Tibial nerve (tissue), 4 donors: ENCODE measurements at regions not wholly inside any gene's neighbourhood (a gene's known extent, or its start where the extent isn't known, plus 50 kb on each side); places are given as distances from the start of the nearest gene placed in this dataset.

Source experiments
- DNase-seq, 2 donors: peaks; one replicate each; pipeline ENCODE4 v3.0.0-alpha.2; 2019; ENCODE audit warnings: low spot score in 2 of 2
- H3K27ac ChIP-seq, 4 donors: fragments of 200-600 bp; sonication (generic) in 3 of 4; one replicate each; pipeline ENCODE4 v1.5.1; 2017 to 2019; ENCODE audit warnings: mild to moderate bottlenecking in 1 of 4
- H3K27me3 ChIP-seq, 2 donors: fragments of 200-600 bp; sonication (generic) in 1 of 2; one replicate each; pipeline versions ENCODE4 v1.5.1 to v1.6.0; 2017 to 2019
- H3K36me3 ChIP-seq, 3 donors: fragments of 200-600 bp; sonication (generic); one replicate each; pipeline ENCODE4 v1.5.1; 2018 to 2019
- H3K4me1 ChIP-seq, 4 donors: fragments of 200-600 bp; sonication (generic) in 3 of 4; one replicate each; pipeline ENCODE4 v1.5.1; 2017 to 2019
- H3K4me3 ChIP-seq, 4 donors: fragments of 200-600 bp; sonication (generic) in 3 of 4; one replicate each; pipeline ENCODE4 v1.5.1; 2017 to 2019; ENCODE audit warnings: mild to moderate bottlenecking in 1 of 4, moderate library complexity in 1 of 4
- H3K9me3 ChIP-seq, 4 donors: fragments of 200-600 bp; sonication (generic) in 3 of 4; one replicate each; pipeline ENCODE4 v1.5.1; 2017 to 2019
- CTCF ChIP-seq, 5 experiments: fragments of 200-600 bp in 3 of 5; fragments of 450-650 bp in 2 of 5; sonication (generic) in 3 of 5; IDR thresholded peaks; one replicate each; pipeline ENCODE4 v1.5.1; 2016 to 2019; ENCODE audit warnings: antibody characterized with exemption in 5 of 5, mild to moderate bottlenecking in 3 of 5, moderate library complexity in 2 of 5
- EP300 ChIP-seq, 2 donors: sonication (generic); formaldehyde crosslinking; IDR thresholded peaks; one replicate each; pipeline ENCODE4 v1.6.1; 2017; ENCODE audit warnings: antibody characterized with exemption in 2 of 2, mild to moderate bottlenecking in 1 of 2
- POLR2A ChIP-seq, 2 donors: fragments of 450-650 bp; IDR thresholded peaks; one replicate each; pipeline ENCODE4 v1.6.1; 2017; ENCODE audit warnings: antibody characterized with exemption in 2 of 2, mild to moderate bottlenecking in 2 of 2, moderate library complexity in 2 of 2
- WGBS, 2 donors: methylation state at CpG; one replicate each; pipeline ENCODE4 v1.1.5; 2018; 5-methylcytosine and 5-hydroxymethylcytosine counted together

- no peak for DNase-seq
- 60 to 61% methylated on average over 7 of the region's 7 CpGs for WGBS, 2 donors
- no peaks in the 10 kb centered on the region for H3K27me3 ChIP-seq
- TF ChIP-seq EP300 (IDR thresholded peaks at IDR 0.05) (no peak), POLR2A (IDR thresholded peaks at IDR 0.05) (no peak), CTCF (IDR thresholded peaks at IDR 0.05) (no peak)
- no peak overlapping the region for H3K4me3 ChIP-seq
- peaks cover 0 to 13% (median 1%) of the 10 kb centered on the region in 4 donors for H3K9me3 ChIP-seq
- no peak overlapping the region for H3K27ac ChIP-seq
- H3K36me3 ChIP-seq = no peaks in the 10 kb centered on the region
- no peaks in the 10 kb centered on the region for H3K4me1 ChIP-seq
Observed at GRCh38 chr7:45363669-45364068, 206.1 kb downstream of the RAMP3 start.

GRCh38 chr7:45365341-45365740 is 207.8 kb downstream of the RAMP3 start:
- H3K27ac ChIP-seq = no peak overlapping the region
- WGBS, 2 donors = 85 to 90% methylated on average over 4 of the region's 4 CpGs
- no peaks in the 10 kb centered on the region for H3K36me3 ChIP-seq
- TF ChIP-seq EP300 (IDR thresholded peaks at IDR 0.05) (no peak), CTCF (IDR thresholded peaks at IDR 0.05) (no peak), POLR2A (IDR thresholded peaks at IDR 0.05) (no peak)
- no peak overlapping the region for H3K4me3 ChIP-seq
- no peaks in the 10 kb centered on the region for H3K4me1 ChIP-seq
- no peaks in the 10 kb centered on the region for H3K27me3 ChIP-seq
- H3K9me3 ChIP-seq = peaks cover 0 to 7% (median 0%) of the 10 kb centered on the region in 4 donors
- DNase-seq = no peak

DNA sequence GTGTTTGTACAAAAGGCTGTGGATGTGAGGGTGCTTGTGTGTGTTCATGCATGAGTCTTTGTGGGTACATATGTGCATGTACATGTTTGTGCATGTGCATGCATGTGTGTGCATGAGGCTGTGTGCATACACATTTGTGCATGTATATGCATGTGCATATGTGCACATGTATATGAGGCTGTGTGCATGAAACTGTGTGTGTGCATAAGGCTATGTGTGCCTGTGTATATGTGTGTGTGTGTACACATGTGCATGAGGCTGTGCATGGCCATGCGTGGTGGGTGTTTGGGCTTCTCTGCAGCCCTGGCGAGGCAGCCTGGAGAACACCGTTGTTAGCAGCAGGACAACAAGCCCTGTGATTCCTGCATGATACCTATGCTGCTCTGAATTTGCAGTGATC is 207.7 kb upstream of the ADCY1 start:
- DNase-seq = no peak
- no peaks in the 10 kb centered on the region for H3K27me3 ChIP-seq
- H3K27ac ChIP-seq = no peak overlapping the region
- WGBS, 2 donors = 82 to 83% methylated on average over 3 of the region's 3 CpGs
- TF ChIP-seq POLR2A (IDR thresholded peaks at IDR 0.05) (no peak), CTCF (IDR thresholded peaks at IDR 0.05) (no peak), EP300 (IDR thresholded peaks at IDR 0.05) (no peak)
- peaks cover 0 to 7% (median 0%) of the 10 kb centered on the region in 4 donors for H3K9me3 ChIP-seq
- H3K36me3 ChIP-seq = no peaks in the 10 kb centered on the region
- no peak overlapping the region for H3K4me3 ChIP-seq
- H3K4me1 ChIP-seq = no peaks in the 10 kb centered on the region

- no peak for DNase-seq
- Histone ChIP-seq H3K4me1 (no peaks in the 10 kb centered on the region), H3K27ac (no peak overlapping the region), H3K36me3 (no peaks in the 10 kb centered on the region), H3K4me3 (no peak overlapping the region), H3K27me3 (no peaks in the 10 kb centered on the region), H3K9me3 (peaks cover 0 to 7% (median 0%) of the 10 kb centered on the region in 4 donors)
- TF ChIP-seq CTCF (IDR thresholded peaks at IDR 0.05) = no peak
- no peak for TF ChIP-seq POLR2A (IDR thresholded peaks at IDR 0.05)
- no peak for TF ChIP-seq EP300 (IDR thresholded peaks at IDR 0.05)
- WGBS, 2 donors = 67 to 79% methylated on average over 5 of the region's 5 CpGs
Observed at GRCh38 chr7:45367026-45367425, 207.1 kb upstream of the ADCY1 start.

DNA sequence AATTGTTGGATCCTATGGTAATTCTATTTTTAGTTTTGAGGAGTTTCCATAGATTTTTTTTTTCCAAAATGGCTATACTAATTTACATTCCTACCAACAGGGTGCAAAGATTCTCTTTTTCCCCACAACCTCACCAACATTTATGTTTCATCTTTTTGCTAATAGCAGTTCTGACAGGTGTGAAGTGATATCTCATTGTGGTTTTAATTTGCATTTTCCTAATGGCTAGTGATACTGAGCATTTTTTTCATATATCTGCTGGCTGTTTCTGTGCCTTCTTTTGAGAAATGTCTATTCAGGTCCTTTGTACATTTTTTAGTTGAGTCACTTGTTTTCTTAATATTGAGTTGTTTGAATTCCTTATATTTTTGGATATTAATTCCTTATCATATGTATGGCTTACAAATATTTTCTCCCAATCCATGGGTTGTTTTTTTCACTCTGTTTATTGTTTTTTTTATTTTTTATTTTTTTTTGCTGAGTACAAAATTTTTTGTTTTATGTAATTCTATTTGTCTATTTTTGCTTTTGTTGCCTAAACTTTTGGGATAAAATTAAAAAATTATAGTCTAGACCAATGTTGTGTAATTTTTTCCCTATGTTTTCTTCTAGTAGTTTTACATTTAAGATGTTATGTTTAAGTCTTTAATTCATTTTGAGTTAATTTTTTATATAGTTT is 205.9 kb upstream of the ADCY1 start:
- Histone ChIP-seq H3K36me3 (no peaks in the 10 kb centered on the region), H3K27ac (no peak overlapping the region), H3K27me3 (no peaks in the 10 kb centered on the region), H3K4me1 (no peaks in the 10 kb centered on the region), H3K9me3 (peaks cover 0 to 7% (median 0%) of the 10 kb centered on the region in 4 donors), H3K4me3 (no peak overlapping the region)
- DNase-seq = no peak
- TF ChIP-seq EP300 (IDR thresholded peaks at IDR 0.05) = no peak
- no peak for TF ChIP-seq POLR2A (IDR thresholded peaks at IDR 0.05)
- no peak for TF ChIP-seq CTCF (IDR thresholded peaks at IDR 0.05)
